GM12801 (cell line): ENCODE measurements at regions not wholly inside any gene's neighbourhood (a gene's known extent, or its start where the extent isn't known, plus 50 kb on each side); places are given as distances from the start of the nearest gene placed in this dataset.

Source experiments
- TF ChIP-seq, protein P1 (sequence below): IDR thresholded peaks from one replicate; pipeline ENCODE4 v1.5.1; 2011; ENCODE audit warnings: control low read depth; ENCODE audit not compliant: insufficient read length; ENCODE audit errors: extremely low read depth

DNA sequence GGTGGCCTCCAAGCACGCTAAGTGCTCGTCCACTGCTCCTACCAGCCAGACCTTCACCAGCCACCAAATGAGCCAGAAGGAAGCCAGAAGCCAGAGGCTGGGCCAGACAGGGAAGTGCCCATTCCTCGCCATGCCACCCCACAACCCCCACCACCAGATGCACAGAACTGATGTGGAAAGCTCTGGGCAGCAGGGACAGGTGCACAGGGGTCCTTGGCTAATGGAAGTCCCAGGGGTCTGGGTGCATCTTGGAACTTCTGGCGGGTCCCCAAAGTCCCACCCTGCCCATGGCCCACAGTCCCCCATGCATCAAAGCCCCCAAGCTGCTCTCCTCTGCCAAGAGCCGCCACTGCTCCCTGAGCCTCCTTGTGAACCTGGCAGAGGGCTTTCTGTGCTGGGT lies 173.1 kb upstream of the ID2 start:
- TF ChIP-seq, protein P1, sequence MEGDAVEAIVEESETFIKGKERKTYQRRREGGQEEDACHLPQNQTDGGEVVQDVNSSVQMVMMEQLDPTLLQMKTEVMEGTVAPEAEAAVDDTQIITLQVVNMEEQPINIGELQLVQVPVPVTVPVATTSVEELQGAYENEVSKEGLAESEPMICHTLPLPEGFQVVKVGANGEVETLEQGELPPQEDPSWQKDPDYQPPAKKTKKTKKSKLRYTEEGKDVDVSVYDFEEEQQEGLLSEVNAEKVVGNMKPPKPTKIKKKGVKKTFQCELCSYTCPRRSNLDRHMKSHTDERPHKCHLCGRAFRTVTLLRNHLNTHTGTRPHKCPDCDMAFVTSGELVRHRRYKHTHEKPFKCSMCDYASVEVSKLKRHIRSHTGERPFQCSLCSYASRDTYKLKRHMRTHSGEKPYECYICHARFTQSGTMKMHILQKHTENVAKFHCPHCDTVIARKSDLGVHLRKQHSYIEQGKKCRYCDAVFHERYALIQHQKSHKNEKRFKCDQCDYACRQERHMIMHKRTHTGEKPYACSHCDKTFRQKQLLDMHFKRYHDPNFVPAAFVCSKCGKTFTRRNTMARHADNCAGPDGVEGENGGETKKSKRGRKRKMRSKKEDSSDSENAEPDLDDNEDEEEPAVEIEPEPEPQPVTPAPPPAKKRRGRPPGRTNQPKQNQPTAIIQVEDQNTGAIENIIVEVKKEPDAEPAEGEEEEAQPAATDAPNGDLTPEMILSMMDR: no peak

DNA sequence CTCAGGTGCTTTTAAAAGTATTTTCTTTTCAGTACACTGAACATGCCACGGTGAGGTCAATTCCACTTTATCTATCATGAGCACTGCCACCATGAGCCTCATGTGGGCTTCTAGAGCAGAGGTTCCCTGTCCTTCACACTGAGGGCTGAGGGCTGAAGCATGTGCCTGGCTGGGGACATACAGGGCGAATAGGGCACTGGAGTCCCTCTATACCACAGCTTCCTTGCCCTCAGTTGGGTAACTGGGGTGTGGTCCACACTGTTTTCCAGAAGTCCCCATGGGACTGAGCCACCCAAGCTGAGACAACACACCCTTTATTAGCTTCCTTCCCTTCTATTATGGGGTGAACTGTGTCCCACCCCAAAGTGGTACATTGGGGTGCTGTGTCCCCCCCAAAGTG lies 172.2 kb upstream of the ID2 start:
- TF ChIP-seq, protein P1: no peak

DNA sequence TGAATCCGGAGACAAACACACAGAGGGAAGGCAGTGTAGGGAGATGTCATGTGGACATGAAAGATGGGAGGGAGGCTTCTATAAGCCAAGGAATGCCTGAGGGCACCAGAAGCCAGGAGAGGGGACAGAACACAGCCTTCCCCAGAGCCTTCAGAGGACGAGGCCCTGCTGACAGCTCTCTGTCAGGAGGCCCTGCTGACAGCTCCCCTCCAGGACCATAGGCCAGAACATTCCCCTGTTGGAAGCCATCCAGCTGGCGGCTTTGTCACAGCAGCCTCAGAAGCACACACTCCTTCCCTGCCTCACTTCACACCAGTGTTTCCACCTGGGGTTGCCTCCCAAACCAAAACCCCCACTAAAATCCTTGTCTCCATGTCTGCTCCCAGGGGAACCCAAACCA lies 171.3 kb upstream of the ID2 start:
- TF ChIP-seq, protein P1: no peak

DNA sequence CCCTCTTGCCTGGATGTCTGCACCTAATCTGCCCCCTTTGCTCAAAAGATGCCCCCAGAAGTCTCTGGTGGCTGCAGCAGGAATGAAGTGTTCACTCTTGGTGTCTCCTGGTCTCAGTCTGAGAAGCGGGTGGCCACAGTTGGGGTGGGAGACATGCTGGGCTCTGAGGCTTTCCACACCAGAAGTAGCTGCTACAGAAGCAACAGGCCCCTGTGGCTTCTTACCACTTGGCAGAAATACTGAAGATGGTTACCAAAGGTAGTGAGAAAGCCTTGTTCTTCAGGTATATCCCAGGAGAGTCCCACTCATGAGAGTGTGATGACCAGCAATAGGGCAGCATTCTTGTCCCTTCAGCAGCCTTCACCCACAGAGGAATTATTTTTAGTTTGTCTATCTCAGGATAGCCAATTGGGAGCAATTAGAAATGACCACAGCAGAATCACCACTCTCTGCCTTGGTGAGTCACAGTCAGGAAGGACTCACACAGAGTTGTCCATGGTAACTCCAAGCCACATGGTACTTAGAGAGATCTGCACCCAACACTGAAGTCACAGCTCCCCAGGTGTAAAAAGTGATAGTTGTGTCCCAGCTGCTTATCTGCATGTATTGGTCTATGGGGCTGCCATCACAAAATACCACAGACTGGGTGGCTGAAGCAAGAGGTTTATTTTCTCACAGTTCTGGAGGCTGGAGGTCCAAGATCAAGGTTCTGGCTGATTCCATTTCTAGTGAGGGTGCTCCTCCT lies 169.8 kb upstream of the ID2 start:
- TF ChIP-seq, protein P1: no peak

DNA sequence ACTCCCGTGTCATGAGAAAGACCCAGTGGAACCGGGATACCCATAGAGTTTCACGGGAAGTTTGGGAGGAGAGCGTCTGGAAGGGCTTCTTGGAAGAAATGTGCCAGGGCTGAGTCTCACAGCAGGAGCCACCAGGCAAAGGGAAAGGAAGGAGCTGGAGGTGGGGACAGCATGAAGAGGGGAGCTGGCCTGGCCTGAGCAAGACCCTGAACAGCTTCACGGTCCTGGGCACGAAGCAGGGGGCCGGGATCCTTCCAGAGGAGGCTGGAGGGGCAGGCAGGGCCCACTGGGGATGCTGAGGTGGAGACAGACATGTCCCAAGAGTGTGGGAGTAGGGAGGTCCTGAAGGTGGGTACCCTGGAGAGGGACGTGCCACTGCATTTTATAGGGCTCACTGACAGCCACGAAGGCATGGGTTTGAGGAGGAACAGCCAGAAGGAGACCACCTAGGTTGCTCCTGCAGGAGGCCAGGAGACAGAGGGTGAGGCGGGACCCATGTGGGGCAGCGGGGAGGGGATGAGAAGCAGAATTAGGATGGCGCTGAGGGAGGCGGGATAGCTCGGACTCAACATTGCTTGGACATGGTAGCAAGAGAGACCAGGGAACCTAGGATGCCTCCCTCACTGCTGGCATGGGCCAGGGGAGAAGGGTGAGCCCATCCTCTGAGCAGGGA lies 168.1 kb upstream of the ID2 start:
- TF ChIP-seq, protein P1: no peak

DNA sequence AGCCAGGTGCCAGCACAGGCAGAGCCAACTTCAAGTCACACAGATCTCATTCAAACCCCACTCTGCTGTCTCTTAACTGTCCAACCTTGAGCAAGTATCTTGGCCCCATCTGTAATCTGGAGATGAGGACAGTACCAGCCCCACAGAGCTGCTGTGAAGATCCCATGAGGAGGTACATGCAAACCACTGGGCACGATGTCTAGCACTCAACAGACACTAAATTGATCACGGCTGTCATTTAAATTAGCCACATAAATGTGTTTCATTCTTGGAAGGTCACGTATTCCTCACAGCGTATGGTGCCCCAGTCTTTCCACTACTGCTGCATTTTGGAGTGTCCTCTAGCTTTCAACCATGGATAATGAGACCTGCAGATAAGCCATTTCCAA lies 167.6 kb upstream of the ID2 start:
- TF ChIP-seq, protein P1: no peak

DNA sequence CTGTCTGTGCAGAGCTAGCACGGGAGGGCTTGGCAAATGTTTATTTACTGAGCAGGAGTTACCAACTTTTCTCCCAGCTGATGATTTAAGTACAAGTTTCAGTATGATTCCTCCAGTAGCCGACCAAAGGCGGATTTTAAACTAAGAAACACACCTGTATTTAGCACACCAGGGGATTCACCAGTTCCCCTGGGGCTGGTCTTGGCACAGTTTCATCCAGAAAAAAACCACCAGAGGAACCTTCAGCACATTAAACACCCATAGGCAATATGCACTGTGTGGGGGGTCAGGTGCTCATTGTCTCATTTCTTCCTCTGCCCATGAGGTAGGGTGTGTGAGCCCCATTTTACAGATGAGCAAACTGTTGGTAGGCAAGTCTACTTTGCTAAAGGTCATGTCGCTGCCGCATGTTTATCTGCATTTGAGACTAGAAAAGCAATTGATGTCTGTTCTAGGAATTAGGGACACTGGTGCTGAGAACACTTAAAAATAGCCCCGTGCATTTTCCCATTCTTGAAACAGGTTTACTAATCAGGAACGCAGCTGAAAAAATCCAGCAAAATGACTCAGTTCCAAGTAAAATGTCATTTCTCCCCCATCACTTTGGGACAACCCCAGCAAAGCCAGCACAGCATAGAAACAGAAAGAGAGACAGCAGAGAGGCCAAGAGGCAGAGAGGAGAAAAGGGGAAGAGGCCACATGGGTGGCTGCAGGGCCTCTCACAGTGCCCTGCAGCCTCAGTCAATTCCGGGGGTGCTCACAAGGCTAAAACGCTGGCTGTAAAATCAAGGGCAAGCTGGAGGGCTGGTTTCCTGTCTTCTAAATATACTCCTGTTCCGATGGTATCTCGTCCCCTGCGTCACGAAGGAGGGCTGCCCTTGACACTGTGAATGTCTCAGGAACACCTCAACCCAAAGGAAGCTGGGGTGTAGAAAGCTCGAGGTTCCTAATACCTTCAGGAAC lies 166.8 kb upstream of the ID2 start:
- TF ChIP-seq, protein P1: no peak
